ENCODE measurements at regions not wholly inside any gene's neighbourhood (a gene's known extent, or its start where the extent isn't known, plus 50 kb on each side); places are given as distances from the start of the nearest gene placed in this dataset.

DNA sequence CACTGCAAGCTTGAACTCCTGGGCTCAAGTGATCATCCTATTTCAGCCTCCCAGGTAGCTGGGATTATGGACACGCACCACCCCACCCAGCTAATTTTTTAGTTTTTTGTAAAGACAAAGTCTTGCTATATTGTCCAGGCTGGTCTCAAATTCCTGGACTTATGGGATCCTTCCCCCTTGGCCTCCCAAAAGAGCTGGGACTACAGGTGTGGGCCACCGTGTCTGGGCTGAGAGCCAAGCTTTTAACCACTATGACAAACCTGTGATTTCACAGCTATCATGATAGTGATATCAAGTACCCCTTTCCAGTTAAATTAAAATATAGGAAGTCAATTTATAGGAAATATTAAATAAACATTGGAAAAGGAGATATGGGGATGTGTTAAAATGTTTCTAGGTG lies 74.6 kb upstream of the IRX6 start:
- no peaks in the 10 kb centered on the region for H3K9me3 ChIP-seq
- H3K27ac ChIP-seq = no peak overlapping the region
- H3K4me3 ChIP-seq = no peak overlapping the region
- TF ChIP-seq, protein P1, sequence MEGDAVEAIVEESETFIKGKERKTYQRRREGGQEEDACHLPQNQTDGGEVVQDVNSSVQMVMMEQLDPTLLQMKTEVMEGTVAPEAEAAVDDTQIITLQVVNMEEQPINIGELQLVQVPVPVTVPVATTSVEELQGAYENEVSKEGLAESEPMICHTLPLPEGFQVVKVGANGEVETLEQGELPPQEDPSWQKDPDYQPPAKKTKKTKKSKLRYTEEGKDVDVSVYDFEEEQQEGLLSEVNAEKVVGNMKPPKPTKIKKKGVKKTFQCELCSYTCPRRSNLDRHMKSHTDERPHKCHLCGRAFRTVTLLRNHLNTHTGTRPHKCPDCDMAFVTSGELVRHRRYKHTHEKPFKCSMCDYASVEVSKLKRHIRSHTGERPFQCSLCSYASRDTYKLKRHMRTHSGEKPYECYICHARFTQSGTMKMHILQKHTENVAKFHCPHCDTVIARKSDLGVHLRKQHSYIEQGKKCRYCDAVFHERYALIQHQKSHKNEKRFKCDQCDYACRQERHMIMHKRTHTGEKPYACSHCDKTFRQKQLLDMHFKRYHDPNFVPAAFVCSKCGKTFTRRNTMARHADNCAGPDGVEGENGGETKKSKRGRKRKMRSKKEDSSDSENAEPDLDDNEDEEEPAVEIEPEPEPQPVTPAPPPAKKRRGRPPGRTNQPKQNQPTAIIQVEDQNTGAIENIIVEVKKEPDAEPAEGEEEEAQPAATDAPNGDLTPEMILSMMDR (IDR thresholded peaks at IDR 0.05) = no peak
- no peak for TF ChIP-seq POLR2A (IDR thresholded peaks at IDR 0.05)
- H3K4me1 ChIP-seq = peaks cover 0 to 3% (median 0%) of the 10 kb centered on the region in 4 donors
- no peaks in the 10 kb centered on the region for H3K36me3 ChIP-seq
- no peak for DNase-seq
- no peaks in the 10 kb centered on the region for H3K27me3 ChIP-seq

DNA sequence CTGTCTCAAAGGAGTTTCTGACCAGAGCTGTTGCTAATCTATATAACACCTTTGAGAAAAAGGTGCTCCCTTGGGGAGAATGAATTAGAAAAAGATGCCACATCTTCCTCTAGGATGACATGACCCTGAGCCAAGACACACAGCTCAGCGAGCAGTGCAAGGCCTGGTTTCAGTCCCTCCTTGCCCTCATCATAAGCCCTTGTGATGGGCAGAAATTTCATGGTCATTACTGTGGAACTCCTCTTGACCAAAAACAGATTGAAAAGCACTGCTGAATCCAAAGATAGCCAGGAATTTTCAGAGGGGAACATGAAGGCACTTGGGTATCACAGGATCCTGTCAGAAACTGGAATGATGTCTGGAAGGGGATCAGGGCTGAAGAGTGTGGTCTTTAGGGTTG lies 74.1 kb upstream of the IRX6 start:
- DNase-seq = no peak
- H3K36me3 ChIP-seq = no peaks in the 10 kb centered on the region
- H3K9me3 ChIP-seq = no peaks in the 10 kb centered on the region
- no peaks in the 10 kb centered on the region for H3K27me3 ChIP-seq
- H3K4me3 ChIP-seq = no peak overlapping the region
- no peak for TF ChIP-seq POLR2A (IDR thresholded peaks at IDR 0.05)
- TF ChIP-seq, protein P1 (IDR thresholded peaks at IDR 0.05) = no peak
- H3K27ac ChIP-seq = no peak overlapping the region
- peaks cover 0 to 3% (median 0%) of the 10 kb centered on the region in 4 donors for H3K4me1 ChIP-seq

DNA sequence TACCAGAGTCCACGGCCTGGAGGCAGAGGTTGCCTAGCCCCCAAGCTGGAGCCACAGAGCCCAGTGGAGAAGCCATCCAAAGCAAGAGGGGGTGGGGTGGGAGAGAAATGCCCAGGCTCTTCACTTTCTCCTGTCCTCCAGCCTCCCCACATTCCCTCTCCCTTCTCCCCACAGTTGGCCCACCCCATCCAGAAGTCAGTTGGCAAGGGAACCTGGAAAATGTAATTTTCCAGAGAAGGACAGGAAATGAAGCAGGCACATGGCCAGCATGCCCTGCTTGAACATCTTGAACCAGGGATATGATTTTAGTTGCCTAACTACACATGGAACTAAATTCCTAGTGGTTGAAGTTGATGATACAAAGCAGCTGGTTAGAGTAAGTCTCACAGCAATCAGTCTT lies 73.3 kb upstream of the IRX6 start:
- Histone ChIP-seq H3K4me1 (peaks cover 0 to 3% (median 0%) of the 10 kb centered on the region in 4 donors), H3K27me3 (no peaks in the 10 kb centered on the region), H3K4me3 (no peak overlapping the region), H3K27ac (no peak overlapping the region), H3K9me3 (no peaks in the 10 kb centered on the region), H3K36me3 (no peaks in the 10 kb centered on the region)
- DNase-seq = no peak
- TF ChIP-seq, protein P1 (IDR thresholded peaks at IDR 0.05) = no peak
- no peak for TF ChIP-seq POLR2A (IDR thresholded peaks at IDR 0.05)

DNA sequence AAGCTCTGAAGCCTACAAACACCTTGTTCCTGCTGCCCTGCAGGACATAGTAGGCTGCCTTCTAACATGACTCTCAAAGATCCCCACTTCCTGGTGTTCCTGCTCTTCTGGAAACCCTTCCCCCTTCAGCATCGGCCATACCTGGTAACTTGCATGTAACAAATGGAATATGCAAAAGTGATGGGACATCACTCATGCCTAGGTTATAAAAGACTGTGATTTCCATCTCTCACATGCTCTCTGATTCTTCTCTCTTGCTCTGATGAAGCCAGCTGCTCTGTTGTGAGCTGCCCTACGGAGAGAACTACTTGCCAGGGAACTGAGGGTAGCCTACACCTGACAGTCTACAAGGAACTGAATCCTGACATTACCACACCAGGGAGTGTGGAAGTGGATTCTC lies 72.9 kb upstream of the IRX6 start:
- H3K27me3 ChIP-seq = no peaks in the 10 kb centered on the region
- TF ChIP-seq, protein P1 (IDR thresholded peaks at IDR 0.05) = no peak
- no peak for TF ChIP-seq POLR2A (IDR thresholded peaks at IDR 0.05)
- H3K4me1 ChIP-seq = peaks cover 0 to 3% (median 0%) of the 10 kb centered on the region in 4 donors
- DNase-seq = no peak
- no peaks in the 10 kb centered on the region for H3K9me3 ChIP-seq
- H3K4me3 ChIP-seq = no peak overlapping the region
- H3K27ac ChIP-seq = no peak overlapping the region
- H3K36me3 ChIP-seq = no peaks in the 10 kb centered on the region

DNA sequence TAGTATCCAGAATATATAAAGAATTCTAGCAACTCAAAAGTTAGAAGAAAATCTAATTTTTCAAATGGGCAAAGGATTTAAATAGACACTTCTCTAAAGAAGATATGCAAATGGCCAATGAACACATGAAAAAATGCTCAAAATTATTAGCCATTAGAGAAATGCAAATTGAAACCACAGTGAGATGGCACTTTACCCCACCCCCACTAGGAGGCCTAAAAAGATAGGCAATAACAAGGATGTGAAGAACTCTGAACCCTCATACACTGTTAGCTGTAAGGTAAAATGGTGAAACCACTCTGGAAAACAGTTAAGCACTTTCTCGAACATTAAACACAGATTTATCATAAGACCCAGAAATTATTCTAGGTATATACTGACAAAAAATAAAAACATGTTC lies 71.4 kb upstream of the IRX6 start:
- H3K4me1 ChIP-seq = peaks cover 0 to 3% (median 0%) of the 10 kb centered on the region in 4 donors
- H3K9me3 ChIP-seq = no peaks in the 10 kb centered on the region
- H3K4me3 ChIP-seq = no peak overlapping the region
- no peak for DNase-seq
- no peaks in the 10 kb centered on the region for H3K36me3 ChIP-seq
- no peak for TF ChIP-seq POLR2A (IDR thresholded peaks at IDR 0.05)
- TF ChIP-seq, protein P1 (IDR thresholded peaks at IDR 0.05) = no peak
- no peak overlapping the region for H3K27ac ChIP-seq
- H3K27me3 ChIP-seq = no peaks in the 10 kb centered on the region

DNA sequence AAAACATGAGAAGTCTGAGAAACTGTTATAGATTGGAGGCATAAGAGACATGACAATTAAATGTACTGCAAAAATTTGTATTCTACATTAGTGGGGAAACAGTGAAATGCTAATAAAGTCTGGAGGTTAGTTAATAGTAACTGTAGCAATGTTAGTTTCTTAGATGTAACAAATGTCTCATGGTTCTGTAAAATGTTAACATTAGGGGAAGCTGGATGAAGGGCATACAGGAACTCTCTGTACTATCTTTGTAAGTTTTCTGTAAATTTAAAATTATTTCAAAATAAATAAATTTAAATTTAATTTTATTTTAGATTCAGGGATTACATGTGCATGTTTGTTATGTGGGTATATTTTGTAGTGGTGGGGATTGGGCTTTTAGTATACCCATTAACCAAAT lies 70.0 kb upstream of the IRX6 start:
- Histone ChIP-seq H3K4me3 (no peak overlapping the region), H3K27ac (no peak overlapping the region)

More for the DNA sequence above, 70.0 kb upstream of the IRX6 start:
- H3K36me3 ChIP-seq = no peaks in the 10 kb centered on the region
- DNase-seq = no peak
- H3K9me3 ChIP-seq = no peaks in the 10 kb centered on the region
- H3K4me1 ChIP-seq = no peaks in the 10 kb centered on the region
- H3K27me3 ChIP-seq = no peaks in the 10 kb centered on the region
- TF ChIP-seq, protein P1 (IDR thresholded peaks at IDR 0.05) = no peak
- TF ChIP-seq POLR2A (IDR thresholded peaks at IDR 0.05) = no peak

Data from Peyer's patch (tissue), 4 donors.